GM03348 (cell line): ENCODE measurements at regions not wholly inside any gene's neighbourhood (a gene's known extent, or its start where the extent isn't known, plus 50 kb on each side); places are given as distances from the start of the nearest gene placed in this dataset.
"Not testable (repeated sequence)": the region's sequence is repeated elsewhere in the genome, so short reads cannot be mapped to it uniquely, and the experiment has no call there.

ENCODE experiments used
- DNase-seq: peaks from one replicate; pipeline ENCODE4 v3.0.0; 2012; ENCODE audit warnings: low spot score

DNA sequence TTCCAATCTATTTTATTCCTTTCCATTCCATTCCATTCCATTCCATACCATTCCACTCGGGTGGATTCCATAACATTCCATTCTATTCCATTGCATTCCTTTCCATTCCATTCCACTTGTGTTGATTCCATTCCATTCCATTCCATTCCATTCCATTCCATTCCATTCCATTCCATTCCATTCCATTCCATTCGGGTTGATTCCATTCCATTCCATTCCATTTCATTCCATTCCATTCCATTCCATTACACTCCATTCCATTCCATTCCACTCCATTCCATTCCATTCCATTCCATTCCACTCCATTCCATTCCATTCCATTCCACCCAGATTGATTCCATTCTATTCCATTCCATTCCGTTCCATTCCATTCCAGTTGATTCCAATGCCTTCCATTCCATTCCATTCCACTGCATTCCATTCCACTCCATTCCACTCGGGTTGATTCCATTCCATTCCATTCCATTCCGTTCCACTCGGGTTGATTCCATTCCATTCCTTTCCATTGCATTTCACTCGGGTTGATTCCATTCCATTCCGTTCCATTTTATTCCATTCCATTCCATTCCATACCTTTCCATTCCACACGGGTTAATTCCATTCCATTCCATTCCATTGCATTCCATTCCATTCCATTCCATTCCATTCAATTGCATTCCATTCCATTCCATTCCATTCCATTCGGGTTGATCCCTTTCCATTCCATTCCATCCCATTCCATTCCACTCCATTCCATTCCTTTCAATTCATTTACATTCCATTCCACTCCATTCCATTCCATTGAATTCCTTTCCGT, 168.4 kb downstream of the CWH43 start:
- DNase-seq: not testable (repeated sequence)

DNA sequence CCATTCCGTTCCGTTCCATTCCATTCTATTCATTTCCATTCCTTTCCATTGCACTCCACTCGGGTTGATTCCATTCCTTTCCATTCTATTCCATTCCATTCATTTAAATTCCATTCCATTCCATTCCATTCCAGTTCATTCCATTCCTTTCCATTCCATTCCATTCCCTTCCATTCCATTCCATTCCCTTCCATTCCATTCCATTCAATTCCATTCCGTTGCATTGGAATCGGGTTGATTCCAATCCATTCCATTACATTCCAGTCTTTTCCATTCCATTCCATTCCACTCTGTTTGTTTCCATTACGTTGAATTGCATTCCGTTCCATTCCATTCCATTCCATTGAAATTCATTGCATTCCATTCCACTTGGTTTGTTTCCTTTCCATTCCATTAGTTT, 169.2 kb downstream of the CWH43 start:
- not testable (repeated sequence) for DNase-seq

DNA sequence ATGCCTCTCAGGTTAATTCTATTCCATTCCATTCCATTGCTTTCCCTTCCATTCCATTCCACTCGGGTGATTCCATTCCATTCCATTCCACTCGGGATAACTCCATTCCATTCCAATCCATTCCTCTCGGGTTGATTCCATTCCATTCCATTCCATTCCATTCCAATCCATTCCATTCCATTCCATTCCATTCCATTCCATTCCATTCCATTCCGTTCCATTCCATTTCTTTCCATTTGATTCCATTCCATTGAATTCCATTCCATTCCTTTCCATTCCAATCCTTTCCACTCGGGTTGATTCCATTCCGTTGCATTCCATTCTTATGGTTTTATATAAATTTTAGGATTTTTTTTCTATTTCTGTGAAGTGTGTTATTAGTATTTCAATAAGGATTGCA, 170.2 kb downstream of the CWH43 start:
- DNase-seq: not testable (repeated sequence)

DNA sequence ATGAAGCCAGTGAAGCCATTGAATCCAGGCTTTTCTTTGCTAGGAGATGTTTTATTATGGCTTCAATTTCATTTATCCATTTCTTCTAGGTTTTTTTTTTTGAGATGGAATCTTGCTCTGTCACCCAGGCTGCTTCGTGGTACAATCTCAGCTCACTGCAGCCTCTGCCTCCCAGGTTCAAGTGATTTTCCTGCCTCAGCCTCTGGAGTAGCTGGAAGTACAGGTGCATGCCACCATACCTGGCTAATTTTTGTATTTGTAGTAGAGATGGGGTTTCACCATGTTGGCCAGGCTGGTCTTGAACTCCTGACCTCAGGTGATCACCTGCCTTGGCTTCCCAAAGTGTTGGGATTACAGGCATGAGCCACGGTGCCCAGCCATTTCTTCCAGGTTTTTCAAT, 171.6 kb downstream of the CWH43 start:
- DNase-seq: not testable (repeated sequence)

DNA sequence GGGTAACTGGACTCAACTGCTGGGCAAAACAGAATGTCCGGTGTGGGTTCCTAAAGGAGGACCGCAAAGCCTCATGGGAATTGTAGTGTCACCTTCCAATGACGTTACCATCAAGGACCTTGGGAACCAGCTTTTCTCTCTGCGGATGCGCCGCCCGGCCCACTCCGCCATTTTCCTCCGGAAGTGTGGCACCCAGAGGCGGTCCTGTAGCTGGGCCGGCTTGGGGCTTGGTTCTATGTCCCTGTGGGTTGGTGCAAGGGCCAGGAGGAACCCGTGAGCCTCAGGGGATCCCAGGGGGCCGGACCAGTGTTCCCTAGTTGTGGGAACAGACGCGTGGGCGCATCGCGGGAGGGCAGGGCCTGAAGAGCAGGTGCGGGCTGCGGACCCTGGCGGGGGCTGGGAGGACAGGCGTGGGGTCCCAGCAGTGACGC, 175.1 kb downstream of the CWH43 start:
- not testable (repeated sequence) for DNase-seq

DNA sequence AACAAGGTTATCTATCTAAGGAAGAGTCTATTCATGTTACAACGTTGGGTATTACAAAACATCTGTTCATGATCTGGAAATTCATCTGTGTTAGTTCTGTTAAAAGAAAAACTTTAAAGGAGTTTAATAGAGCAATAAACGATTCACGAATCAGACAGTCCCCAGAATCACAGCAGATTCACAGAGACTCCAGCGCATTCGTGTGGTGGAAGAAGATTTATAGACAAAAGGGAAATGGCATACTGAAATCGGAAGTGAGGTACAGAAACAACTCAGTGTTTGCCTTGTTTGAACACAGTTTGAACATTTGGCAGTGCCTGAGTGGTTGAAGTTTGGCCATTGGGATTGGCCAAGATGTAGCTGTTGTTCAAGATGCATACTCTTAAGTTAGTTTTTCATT, 178.8 kb downstream of the CWH43 start:
- not testable (repeated sequence) for DNase-seq

DNA sequence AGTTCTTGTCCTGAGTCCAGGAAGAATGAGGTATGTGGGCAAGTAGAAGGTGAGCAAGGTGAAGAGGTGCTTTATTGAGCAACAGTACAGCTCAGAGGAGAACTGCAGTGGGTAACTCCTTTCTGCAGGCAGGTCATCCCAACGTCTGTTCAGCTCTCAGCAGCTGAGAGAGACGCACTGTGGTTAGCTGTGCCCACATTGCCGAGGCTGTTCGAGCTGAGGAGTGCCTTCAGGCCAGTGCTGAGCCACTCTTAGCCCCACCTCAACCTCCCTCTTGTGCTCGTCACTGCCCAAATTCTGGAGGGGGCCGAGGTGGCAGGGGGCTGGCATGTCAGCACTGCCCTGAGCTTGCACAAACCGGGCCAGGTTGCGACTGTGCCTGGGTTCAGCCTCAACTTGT, 191.8 kb downstream of the CWH43 start:
- DNase-seq: not testable (repeated sequence)

DNA sequence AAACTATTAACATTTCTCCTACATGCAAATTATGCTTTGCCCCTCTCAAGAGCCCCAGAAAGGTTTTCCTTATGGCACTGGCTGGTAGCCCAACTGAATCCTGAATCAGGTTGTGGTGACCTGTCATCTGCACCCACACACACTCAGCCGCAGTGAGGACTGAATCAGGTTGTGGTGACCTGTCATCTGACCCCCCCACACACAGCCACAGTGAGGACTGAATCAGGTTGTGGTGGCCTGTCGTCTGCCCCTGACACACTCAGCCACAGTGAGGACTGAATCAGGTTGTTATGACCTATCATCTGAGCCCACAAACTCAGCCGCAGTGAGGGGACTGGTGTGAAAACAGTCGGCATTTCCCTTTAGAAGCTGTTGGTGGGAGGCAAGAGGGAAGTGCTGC, 195.0 kb downstream of the CWH43 start:
- not testable (repeated sequence) for DNase-seq

DNA sequence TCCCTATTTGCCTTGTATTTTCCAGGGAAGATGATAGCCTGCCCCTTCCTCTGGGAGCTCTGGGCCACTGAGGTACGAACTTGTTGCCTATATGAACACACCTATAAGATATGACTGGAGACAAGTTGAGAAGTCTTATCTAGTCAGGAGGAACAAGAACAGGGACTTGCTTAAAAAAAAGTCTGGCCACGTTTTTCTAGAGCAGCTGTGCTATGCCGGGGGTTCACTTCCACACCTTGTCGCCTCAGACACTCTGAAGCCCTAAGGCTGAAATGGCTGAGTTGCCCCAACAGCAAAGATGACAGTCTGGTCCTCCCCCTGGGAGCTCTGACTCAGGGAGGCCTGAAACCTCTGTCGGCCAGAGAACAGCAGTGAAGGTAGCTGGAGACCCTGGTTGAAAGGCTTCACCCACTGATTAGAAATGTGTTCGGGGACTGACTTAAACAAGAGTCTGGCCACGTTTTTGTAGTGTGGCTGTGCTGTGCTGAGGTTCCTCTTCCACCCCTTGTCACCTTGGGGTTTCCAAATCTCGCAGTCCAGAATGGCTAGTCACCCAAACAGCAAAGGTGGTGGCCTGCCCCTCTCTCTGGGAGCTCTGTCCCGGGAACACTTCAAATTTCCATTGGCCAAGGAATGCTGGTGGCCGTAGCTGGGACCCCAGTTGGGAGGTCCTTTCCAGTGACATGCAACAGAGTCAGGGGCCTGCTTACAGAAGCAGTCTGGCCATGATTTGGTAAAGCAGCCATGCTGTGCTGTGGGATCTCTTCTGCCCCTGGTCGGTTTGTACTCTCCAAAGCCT, 225.5 kb downstream of the CWH43 start:
- DNase-seq: not testable (repeated sequence)

DNA sequence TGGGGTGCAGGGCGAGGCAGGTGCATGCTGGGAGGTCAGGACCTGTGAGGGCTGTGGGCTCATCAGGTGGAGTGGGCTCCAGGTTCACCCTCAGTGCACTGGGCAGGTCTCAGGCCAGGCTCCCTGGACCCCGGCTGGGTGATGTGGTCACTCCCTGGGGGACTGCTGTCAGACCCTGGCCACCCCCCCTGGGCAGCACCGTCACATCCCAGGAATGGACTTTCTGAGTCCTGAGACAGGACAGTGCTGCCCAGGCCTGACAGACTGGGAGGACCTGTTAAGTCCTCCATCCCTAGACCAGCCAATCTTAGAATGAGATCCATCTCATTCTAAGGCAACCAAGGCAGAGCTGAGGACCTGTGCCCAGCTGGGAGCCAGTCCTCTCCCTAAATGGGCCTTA, 227.2 kb downstream of the CWH43 start:
- not testable (repeated sequence) for DNase-seq

DNA sequence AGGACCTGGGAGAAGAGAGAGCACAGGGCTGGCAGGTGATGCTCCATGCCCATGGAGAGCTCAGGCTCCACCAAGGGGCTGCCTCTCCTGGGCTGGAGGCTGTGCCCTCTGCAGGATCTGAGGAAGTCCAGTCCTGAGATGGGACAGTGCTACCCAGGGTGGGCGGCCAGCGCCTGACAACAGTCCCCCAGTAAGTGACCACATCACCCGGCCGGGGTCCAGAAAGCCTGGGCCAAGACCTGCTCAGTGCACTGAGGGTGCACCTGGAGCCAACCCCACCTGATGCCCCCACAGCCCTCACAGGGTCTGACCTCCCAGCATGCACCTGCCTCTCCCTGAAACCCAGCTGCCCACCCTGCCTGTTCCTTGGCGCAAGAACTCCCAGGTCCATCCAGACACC, 227.7 kb downstream of the CWH43 start:
- DNase-seq: not testable (repeated sequence)

DNA sequence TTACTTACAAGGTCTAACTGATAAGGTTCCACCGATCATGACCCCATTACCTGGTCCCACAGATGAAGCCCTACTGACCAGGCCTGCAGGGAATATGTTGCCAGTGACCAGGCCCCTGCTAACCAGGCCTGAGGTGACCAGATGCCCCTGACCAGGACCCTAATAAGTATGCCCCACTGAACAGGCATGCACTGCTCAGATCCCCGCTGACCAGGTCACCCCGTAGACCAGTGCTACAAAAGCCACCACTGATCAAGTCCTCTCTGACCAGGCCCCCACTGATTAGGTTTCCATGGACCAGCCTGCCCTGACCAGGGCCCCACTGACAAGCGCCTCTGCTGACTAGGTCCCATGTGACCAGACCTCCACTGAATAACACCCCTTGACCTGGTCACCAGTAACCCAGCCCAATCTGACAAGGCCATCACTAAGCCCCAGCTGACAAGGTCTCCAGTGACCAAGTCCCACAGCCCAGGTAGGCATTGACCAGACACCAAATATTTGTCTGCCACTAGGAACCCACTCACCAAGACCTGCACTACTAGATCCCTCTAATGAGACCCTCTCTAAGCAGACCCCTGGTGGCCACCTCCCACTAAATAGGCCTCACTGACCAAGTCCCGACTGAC, 228.5 kb downstream of the CWH43 start:
- not testable (repeated sequence) for DNase-seq

DNA sequence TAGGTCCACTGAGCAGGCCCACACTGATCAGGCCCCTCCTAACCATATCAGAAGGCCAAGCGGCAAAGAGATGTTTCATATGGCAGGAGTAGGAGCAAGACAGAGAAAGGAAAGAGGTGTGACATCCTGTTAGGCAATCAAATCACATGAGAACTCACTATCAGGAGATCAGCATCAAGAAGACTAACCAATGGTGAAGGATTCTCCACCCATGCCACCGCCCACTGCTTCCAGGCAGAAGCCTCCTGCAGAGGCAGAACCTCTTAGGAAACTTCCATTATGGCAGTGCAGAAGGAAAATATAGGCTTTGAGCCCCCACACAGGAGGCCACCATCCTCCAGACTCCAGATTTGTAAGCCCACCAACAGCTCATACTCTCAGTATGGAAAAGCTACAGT, 229.0 kb downstream of the CWH43 start:
- not testable (repeated sequence) for DNase-seq

DNA sequence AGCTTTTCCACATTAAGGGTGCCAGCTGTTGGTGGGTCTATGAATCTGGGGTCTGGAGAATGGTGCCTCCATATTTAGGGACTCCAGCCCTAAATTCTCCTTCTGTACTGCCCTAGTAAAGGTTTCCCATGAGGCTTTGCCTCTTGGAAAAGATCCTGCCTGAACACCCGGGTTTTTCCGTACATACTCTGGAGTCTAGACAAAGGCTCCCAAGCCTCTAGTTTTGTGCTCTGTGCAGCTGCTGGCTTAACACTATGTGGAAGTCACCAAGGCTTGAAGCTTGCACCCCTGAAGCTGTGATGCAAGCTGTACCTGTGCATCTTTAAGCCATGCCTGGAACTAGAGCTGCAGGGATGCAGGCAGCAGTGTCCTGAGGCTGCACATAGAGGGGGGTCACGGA, 230.5 kb downstream of the CWH43 start:
- not testable (repeated sequence) for DNase-seq

DNA sequence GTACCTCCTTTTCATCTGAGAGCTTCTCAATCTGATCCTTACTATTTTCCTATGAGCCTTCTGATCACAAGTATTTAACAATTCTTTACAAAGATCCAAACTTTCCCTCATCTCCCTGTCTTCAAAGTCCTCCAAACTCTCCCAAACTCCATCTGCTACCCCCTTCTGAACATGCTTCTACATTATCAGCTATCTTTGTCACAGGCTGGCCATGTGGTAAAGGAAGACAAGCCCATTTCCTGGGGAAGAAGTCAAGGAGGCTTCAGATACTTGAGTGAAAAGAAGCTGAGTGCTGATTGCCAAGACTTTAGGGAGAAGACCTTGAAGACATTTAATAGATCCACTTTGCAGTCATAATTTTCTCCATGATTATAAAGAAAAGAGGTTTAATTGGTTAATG, 231.4 kb downstream of the CWH43 start:
- no peak for DNase-seq

DNA sequence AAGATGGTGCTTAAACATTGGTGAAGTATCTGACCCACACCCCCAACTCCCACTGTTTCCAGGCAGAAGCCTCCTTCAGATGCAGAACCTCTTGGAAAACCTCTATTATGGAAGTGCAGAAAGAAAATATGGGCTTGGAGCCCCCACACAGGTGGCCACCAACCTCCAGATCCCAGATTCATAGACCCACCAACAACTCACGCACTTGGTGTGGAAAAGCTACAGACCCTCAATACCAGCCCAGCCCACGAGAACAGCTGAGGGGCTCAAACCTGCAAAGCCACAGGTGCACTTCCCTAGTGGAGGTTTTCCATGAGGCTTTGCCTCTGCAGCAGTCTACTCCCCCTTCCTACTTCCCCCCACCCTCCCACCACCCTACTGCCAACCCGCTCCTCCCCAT, 232.0 kb downstream of the CWH43 start:
- not testable (repeated sequence) for DNase-seq

DNA sequence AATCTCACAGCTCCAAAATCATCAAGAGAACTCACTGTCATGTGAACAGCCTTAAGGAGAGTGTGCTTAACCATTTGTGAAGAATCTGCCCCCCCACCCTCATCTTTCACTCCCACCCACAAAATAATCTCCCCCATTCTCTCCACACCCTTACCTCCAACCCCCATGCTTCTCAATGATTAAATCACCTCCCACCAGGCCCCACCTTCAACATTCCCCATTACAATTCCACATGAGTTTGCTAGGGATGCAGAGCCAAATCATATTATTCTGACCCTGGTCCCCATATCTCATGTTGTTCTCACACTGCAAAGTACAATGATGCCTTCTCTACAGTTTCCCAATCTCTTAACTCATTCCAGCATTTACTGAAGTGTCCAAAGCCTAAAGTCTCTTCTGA, 232.9 kb downstream of the CWH43 start:
- not testable (repeated sequence) for DNase-seq

DNA sequence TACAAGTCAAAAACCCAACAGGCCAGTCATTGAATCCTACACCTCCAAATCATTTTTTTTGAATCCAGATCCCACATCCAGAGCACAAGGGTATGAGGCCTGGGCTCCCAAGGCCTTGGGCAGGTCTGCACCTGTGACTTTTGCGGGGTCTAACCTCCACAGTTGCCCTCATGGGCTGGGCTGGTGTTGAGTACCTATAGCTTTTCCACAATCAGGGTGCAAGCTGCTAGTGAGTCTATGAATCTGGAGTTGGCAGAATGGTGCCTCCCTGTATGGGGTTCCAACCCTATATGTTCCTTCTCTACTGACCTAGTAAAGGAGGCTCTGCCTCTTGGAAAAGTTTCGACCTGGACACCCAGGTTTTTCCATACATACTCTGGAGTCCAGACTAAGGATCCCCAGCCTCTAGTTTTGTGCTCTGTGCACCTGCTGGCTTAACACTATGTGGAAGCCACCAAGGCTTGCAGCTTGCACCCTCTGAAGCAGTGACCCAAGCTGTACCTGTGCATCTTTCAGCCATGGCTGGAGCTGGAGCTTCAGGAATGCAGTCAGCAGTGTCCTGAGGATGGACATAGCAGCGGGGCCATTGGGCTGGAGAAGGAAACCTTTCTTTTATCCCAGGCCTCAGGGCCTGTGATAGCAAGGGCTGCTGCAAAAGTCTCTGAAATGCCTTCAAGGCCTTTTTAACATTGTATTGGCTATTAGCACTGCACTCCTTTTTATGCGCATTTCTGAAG, 233.6 kb downstream of the CWH43 start:
- DNase-seq: not testable (repeated sequence)

DNA sequence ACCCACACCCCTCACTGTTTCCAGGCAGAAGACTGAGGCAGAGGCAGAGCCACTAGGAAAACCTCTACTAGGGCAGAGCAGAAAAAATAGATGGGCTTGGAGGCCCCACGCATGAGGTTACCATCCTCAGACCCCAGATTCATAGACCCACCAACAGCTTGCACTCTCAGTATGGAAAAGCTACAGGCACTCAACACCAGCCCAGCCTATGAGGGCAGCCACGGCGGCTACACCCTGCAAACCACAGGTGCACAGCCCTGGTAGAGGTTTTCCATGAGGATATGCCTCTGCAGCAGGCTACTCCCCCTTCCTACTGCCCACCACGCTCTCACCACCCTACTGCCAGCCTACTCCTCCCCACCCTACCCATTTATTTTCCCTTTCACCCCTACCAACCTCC, 235.1 kb downstream of the CWH43 start:
- DNase-seq: no peak

DNA sequence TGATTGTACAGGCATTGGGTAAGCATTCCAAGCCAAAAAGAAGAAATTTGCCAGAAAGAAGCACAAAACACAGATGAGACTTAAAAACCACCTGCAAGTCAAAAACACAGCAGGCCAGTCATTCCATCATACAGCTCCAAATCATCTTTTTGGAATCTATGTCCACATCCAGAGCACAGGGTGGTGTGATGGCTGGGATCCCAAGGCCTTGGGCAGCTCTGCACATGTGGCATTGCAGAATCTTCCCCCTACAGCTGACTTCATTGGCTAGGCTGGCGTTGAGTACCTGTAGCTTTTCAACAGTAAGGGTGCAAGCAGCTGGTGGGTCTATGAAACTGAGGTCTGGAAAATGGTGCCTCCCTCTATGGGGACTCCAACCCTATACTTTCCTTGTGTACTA, 236.7 kb downstream of the CWH43 start:
- DNase-seq: not testable (repeated sequence)

DNA sequence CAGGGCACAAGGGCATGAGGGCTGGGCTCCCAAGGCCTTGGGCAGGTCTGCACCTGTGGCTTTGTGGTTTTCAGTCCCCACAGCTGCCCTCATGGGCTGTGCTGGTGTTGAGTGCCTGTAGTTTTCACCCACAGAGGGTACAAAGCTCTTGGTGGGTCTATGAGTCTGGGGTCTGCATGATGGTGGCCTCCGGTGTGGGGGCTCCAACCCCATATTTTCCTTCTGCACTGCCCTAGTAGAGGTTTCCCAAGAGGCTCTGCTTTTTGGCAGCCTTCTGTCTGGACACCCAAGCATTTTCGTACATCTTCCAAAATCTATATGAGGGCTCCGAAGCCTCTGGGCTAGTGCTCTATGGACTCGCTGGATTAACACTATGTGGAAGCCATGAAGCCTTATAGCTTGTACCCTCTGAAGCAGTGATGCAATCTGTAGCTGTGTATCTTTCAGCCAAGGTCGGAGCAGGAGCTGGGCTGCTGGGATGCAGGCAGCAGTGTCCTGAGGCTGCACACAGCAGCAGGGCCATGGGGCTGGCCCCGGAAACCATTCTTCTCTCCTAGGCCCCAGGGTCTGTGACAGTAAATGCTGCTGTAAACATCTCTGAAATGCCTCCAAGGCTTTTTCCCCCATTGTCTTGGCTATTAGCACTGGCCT, 240.3 kb downstream of the CWH43 start:
- not testable (repeated sequence) for DNase-seq
